Right renal pelvis (tissue), 4 donors: ENCODE measurements at regions not wholly inside any gene's neighbourhood (a gene's known extent, or its start where the extent isn't known, plus 50 kb on each side); places are given as distances from the start of the nearest gene placed in this dataset.
"Not testable (repeated sequence)": the region's sequence is repeated elsewhere in the genome, so short reads cannot be mapped to it uniquely, and the experiment has no call there.

ENCODE experiments used
- DNase-seq, 4 donors: peaks; one replicate each; pipeline ENCODE4 v3.0.0-alpha.2; 2013; ENCODE audit warnings: low read depth in 4 of 4, low spot score in 3 of 4, missing footprints in 1 of 4

DNA sequence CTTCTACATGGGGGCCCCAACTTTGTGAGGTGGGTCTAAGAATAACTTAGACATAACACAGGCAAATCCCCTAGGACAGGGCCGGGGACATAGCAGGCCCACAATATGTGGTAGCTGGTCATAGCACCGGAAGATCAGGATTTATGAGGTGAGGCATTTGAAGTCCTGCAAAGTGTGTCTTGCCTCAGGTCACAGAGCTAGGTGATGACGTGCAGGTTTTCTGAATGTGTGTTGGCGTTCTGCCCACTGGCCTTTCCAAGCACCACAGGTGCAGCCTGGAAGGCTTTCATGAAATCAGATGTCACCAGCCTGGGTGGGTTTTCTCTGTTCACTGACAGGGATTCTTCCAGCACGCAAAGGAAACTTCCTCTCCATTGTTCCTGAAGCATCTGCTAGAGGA, 119.1 kb downstream of the LRATD1 start:
- DNase-seq: no peak

DNA sequence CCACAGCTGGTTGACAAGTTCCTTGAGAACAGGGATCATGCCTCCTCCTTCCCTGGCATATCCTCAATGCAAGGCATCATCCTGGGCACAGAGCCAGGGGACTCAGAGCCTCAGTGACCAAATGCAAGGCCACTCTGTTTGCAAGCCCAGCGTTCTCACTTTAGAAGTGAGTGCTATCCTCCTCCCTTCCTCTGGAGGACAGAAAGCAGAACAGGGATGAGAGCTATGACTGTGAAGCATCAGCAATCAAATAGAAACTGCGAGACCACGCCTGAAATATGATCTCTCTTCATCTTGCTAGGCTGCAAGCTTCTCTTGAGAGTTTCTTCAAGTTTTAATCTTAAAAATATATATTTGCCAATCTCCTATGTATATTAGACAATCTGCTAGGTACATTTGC, 119.8 kb downstream of the LRATD1 start:
- no peak for DNase-seq

DNA sequence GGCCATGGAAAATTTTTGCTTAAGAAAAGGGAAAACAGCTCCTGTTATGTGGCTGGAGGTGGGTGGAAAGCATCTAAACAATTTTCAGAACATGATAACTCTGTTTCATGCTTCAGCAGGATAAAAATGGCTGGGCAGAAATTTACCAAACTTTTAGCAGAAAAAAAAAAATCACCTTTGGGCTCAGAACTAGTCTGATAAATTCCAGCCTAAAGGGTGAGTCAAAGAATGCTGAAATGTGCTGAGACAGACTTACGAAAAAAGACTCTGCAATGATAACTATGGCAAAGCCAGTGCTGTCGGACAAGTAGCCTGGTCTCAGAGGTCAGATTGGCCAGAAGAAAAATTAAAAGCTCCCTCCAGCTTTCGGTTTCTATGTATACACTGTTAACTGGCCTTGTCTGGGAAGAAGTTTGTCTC, 123.6 kb downstream of the LRATD1 start:
- DNase-seq: no peak

DNA sequence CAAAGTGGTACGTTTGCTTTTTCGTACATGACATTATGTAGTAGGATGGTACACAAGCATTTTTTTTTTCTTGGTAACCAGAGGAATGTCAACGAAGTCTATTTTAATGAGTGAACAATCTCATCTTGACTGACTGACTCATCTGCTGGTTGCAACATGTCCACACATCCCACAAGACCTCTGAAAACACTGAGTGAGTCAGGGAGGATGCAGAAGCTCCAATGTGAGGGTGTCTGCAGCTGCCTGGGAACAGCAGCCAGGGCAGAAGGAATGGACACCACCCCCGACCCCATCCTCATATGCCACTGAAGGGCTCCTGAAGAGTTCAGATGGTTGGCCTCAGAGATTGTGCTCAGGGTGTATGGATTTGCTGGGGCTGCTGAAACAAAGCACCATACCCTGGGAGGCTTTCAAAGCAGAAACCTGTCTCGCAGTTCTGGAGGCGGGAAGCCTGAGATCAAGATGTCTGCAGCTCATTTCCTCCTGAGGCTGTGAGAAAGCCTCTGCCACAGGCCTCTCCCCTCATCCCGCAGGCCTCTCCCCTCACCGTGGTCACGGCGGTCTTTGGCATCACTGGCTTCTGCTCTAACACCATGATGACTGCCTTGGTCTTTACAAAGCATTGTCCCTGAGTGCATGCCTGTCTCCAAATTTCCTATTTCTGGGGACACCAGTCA, 124.6 kb downstream of the LRATD1 start:
- no peak for DNase-seq

DNA sequence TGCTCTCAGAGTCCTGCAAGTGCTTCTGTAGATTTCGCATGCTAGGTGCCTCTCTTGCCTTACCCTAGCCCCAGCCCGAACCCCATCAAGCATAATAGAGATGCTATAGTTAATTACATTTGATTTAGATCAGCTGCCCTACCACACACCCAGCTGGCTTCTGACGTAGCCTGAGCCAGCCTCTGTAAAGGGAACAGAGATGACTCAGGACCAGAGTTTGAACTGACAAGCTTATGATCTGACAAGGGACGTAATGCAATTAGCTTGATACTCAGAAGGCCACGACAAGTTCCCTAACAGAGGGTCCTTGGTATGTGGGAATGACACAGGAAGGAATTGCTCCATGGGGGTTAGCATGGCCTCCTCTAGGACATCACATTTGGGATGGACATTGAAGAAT, 126.6 kb downstream of the LRATD1 start:
- DNase-seq: no peak

DNA sequence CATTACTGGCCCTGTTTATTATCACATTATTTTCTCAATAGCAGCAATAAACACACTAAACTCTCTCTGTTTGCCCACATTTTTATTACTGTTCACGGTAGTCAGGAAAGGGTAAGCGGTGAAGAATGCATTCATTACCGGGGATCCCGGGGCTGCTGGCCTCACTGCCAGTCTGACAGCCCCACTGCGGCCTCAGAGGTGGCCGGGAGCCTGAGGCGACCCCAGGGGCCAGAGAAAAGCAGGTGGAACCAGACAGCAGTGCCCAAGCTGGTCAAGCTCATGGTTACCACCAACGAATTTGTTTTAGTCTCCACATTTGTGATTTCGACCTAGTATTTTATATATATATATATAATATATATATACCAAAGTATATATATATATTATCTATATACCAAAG, 127.7 kb downstream of the LRATD1 start:
- DNase-seq: no peak

DNA sequence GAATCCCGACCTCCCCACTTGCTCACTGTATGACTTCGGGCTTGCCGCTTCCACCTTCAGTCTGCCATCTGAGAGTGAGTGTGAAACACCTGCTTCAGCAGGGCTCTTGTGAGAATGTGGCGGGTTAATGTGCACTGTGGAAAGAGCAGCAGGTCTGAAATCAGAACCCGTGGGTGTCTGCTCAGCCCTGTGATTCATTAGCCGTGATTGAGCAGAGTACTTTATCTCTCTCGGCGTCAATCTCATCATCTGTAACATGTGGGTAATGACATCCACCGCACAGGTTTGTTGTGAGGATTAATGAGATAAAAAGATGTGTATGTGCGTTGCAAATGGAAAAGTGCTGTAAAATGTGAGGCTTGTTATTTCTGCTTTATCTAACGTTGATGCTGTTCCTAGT, 128.6 kb downstream of the LRATD1 start:
- DNase-seq: no peak

DNA sequence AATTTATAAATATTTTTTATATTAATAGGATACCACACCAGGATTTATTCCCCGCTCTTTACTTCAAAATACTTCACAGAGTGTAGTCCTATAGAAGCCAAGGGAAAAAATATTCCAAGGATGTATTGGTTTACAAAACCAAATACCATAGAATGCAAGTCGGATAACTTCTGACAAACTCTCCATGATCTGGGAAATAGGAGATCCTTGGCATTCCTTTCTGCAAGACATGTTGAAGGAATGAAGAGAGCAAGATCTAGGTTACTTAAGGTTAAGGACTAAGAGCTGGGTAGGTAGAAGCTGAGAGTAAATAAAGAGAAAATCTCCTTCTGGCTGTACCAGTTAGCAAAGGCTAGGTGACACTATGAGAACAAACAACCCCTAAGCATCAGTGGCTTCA, 141.2 kb downstream of the LRATD1 start:
- no peak for DNase-seq

DNA sequence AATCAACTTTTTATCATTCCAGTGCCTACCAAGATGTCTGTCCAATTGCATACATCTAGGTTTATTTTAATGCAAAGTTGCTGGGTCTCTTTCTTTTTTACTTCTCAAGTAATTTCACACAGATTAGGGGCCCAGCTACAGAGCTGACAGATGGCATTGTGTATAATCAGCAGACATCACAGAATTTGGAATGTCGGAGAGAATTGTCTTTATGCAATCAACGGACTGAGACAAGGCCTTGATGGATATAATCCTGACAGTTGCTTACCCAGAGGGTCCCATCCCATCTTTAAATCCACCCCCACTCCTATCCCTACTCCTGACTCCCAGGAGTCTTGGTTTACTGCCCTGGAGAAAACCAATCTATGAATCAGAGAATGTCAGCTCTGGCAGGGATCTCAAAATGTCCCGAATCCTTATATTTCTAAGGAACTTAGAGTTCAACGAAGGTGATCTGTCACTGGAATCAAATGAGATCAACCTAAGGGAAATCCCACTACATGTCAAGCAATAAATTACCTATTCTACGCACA, 142.0 kb downstream of the LRATD1 start:
- DNase-seq: no peak

DNA sequence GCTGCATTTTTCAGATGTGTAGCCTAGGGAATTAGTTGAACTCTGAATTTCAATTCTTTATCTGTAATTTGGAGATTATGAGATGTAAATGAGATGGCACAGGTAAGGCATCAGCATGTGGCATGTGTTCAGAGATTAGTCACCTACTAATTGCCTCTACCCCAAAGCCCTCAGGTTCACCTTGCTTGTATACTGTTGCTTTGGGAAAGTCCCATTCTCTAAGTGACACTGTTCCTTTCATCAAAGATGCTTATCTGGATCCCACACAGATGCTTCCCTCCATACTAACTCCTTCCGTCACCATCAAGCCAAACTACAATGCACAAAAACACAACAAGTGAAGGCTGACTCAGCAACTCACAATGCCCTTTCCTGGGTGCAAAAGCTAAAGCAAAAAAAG, 143.7 kb downstream of the LRATD1 start:
- DNase-seq: no peak

DNA sequence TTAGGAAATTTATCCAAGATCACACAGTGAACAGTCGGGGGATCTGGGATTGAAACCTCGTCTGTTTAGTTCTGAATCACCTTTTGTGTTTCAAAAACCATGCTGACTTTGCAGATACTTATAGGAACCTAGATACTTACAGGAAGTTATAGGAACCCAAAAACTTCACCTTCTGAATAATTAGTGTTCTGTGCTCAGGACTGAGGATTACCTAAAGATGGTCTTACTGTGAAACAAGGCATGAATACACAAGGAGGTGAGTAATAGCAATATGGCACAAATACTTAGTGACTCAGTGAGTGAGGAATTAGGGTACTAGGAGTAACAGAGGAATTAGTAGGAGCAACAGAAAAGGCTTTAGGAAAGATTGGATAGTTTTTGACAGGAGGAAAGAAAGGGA, 145.5 kb downstream of the LRATD1 start:
- DNase-seq: no peak

DNA sequence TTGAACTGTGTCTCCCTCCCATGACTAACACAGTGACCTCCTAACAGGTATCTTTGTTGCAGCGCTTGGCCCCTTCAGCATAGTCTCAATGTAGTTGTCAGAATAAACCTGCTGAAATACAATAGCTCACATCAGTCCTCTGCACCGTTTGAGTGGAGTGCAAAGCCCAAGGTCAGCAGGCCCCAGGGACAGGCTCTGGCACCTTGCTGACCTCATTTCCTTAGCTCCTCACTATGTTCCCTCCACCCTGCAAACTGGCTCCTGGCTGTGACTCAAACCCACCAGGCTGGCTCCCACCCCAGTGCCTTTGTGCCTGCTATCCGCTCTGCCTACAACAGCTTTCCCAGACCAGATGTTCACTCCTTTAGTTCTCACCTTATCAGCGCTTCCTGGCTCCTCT, 146.7 kb downstream of the LRATD1 start:
- no peak for DNase-seq

DNA sequence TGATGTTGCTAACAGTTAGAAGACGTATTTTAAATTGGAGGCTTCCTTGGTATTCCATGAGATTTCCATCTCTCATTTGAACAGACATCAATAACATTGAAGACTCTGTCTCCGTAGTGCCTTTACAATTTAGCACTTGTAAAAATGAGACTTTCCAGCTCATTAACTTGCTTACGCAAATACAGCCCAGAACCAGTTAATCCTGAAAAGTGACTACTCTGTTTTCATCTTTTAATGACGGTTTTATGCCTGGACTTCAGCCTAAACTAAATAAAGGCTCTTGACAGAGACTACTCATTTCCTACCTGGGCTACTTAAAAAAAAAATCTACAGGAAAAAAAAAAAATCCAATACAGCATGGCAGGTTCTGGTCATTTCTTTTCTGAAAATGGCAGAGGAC, 148.6 kb downstream of the LRATD1 start:
- DNase-seq: no peak

DNA sequence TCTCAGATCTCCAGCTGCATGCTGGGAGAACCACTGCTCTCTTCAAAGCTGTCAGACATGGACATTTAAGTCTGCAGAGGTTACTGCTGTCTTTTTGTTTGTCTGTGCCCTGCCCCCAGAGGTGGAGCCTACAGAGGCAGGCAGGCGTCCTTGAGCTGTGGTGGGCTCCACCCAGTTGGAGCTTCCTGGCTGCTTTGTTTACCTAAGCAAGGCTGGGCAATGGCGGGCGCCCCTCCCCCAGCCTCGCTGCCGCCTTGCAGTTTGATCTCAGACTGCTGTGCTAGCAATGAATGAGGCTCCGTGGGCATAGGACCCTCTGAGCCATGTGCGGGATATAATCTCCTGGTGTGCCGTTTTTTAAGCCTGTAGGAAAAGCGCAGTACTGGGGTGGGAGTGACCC, 156.3 kb downstream of the LRATD1 start:
- DNase-seq: not testable (repeated sequence)

DNA sequence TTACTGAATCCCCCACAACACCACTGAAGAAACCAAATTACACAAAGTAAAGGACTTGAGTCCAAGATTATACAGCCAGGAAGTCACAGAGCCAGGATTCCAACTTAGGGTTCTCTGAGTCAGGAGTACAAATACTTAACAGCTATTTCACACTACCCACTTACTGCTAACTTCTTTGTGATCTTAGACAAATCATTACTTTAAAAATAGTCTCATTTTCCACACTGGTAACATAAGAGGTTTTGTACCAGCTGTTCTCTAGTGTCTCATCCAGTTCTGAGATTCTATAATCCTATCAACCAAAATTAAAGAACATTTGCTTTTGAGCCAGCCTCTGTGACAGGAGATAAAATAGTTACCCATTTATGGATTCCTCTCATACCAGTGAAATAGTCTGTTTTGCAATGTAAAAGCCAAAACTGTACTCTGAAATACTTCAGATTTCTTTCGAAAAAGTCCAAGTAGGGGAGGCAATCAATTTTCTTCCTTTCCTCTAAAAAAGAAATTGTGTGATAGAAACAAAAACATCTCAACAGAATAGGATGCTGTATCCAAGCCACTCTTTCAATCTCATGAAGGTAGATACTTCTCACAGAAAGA, 157.6 kb downstream of the LRATD1 start:
- no peak for DNase-seq

DNA sequence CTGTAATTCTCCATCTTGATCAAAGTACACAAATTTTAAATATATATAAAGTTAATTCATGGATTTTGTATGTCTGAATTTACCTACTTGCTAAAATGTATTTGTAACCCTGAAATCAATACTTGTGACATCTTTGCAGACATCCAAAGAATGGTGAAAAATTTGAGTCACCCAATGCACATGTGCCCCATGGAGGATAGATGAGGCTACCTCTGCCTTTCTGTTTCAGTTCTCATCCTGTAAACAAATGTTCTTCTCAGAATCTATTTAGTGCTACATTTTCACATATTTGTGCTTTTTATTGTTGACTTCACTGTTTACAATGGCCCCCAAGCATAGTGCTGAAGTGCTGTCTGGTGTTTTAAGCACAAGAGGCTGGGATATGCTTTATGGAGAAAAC, 171.5 kb downstream of the LRATD1 start:
- DNase-seq: no peak

DNA sequence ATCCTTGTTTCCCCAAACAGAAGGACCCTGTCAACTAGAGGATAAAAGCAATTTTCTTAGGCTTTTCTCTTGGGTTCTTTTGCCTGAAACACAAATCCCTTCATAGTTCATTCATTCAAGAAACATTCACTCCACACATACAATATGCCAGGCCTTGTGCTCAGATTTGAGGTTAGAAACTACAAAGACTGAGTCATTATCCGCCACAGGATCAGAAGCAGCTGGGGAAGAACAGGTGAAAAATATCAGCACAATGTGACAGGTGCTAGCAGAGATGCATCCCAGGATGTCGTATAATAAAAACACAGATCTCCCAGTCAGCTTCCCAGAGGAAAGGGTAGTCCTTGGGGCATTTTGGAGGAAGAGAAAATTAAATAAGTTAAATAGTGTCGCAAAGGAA, 172.4 kb downstream of the LRATD1 start:
- no peak for DNase-seq

DNA sequence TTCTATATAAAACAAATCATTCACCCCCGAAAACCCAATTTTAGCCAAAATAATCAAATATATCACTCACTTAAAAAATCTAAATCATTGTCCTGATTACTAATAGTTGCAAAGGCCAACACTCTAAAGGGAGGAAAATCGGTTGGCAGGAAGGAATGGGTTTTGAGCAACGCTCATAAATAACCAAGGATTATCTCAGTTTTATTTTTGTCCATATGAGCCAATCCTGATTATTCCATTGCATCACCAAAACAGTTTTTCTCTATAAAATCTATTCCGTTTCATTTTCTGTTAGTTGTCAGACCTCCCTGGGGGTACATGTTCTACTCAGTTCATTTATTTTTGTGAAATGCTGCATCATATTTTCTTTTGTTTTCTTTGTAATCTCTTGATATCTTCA, 174.1 kb downstream of the LRATD1 start:
- no peak for DNase-seq

DNA sequence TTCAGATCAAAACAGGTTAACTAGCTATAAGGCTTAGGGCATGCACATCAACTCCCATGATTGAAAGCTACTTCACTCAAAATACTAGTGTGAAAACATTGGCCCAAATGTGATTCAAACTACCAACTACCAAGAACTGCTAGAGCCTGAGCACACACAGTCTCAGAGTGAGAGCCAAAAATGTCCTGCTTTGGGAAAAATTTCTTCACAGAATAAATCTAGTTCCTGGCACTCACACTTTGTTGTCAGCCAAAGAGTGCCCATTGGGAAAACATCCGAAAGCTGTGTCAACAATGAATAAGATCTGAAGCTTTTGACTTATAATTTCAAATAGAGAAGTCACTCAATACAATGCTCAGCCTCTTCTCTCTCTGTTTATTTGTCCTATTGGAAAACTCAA, 182.7 kb downstream of the LRATD1 start:
- no peak for DNase-seq

DNA sequence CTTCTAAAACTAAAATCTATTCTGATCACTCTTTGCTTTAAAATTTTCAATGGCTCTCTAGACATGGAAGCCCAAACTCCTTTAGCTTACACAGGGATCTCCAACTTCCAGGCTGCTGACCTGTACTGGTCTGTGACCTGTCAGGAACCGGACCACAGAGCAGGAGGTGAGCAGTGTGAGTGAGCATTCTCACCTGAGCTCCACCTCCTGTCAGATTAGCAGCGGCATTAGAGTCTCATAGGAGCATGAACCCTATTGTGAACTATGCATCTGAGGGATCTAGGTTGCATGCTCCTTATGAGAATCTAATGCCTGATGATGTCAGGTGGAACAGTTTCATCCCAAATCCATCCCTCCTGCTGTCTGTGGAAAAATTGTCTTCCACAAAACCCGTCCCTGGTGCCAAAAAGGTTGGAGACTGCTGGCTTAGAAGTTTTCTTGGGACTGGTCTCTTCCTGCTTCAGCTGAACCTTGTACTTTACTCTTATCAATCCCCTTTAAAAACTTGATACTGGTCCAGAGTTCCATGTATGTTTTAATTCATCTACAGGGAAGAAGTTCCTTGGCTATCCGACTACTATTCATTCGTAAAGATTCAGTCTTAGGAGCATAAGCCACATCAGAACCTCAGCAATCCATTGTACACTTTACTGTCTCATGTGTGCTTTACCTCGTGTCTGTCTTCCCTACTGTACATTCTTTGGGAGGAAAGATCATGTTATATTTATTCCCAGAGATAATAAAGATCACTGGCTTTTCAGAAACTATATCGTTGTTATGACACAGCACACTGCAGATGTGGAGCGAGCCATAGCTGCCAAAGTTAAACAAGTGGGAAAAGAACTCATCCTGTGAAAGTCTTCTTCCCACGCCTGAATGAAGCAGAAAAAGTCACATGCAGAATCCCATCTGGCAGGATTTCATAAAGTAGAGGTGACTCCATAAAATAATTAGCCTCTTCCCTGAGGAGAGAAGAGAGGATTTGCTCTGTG, 183.8 kb downstream of the LRATD1 start:
- no peak for DNase-seq

DNA sequence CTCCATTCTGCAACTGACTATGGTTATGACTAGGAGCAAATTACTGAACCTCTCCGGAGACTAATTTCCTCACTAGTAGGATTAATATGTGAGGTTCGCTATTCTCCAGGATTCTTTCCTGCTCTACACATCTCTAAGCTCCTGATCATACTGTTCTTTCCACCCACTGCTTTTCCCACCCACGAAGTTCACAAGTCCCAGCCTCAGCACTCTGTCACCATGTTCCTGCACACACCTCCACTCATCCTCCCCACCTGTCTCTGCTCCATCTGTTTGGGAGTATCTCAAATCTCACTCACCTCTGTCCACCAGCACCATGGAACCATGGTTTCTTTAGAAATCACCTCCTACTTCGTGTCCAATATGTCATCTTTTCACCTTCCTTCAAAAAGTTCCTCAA, 185.3 kb downstream of the LRATD1 start:
- no peak for DNase-seq
